ENCODE measurements at regions not wholly inside any gene's neighbourhood (a gene's known extent, or its start where the extent isn't known, plus 50 kb on each side); places are given as distances from the start of the nearest gene placed in this dataset.

GRCh38 chr15:47622055-47622454 is 95.2 kb upstream of the SEMA6D start:
- H3K27ac ChIP-seq = no peak overlapping the region
- no peaks in the 10 kb centered on the region for H3K27me3 ChIP-seq (ENCODE audit: low read depth)
- TF ChIP-seq CTCF (IDR thresholded peaks at IDR 0.05) = no peak
- intact Hi-C loops (cut with DNase I) = no loop called here
- H3K4me3 ChIP-seq = no peak overlapping the region
- no peak for DNase-seq
- no peak for ATAC-seq
- no peaks in the 10 kb centered on the region for H3K36me3 ChIP-seq
- H3K9me3 ChIP-seq = no peaks in the 10 kb centered on the region
- no peaks in the 10 kb centered on the region for H3K4me1 ChIP-seq

GRCh38 chr15:47624503-47624902 is 92.8 kb upstream of the SEMA6D start:
- no peak overlapping the region for H3K27ac ChIP-seq
- DNase-seq (no peak), ATAC-seq (no peak)
- no peaks in the 10 kb centered on the region for H3K27me3 ChIP-seq (ENCODE audit: low read depth)
- H3K9me3 ChIP-seq = no peaks in the 10 kb centered on the region
- H3K4me3 ChIP-seq = no peak overlapping the region
- TF ChIP-seq CTCF (IDR thresholded peaks at IDR 0.05) = no peak
- H3K36me3 ChIP-seq = no peaks in the 10 kb centered on the region
- intact Hi-C loops (cut with DNase I) = no loop called here
- H3K4me1 ChIP-seq = no peaks in the 10 kb centered on the region

GRCh38 chr15:47639042-47639441 is 78.3 kb upstream of the SEMA6D start:
- Histone ChIP-seq H3K9me3 (no peaks in the 10 kb centered on the region), H3K4me3 (no peak overlapping the region), H3K27me3 (ENCODE audit: low read depth) (no peaks in the 10 kb centered on the region), H3K36me3 (no peaks in the 10 kb centered on the region), H3K27ac (no peak overlapping the region), H3K4me1 (no peaks in the 10 kb centered on the region)
- no peak for TF ChIP-seq CTCF (IDR thresholded peaks at IDR 0.05)
- no peak for ATAC-seq
- no peak for DNase-seq
- intact Hi-C loops (cut with DNase I) = no loop called here

GRCh38 chr15:47640079-47640478 is 77.2 kb upstream of the SEMA6D start:
- H3K36me3 ChIP-seq = no peaks in the 10 kb centered on the region
- no peak for TF ChIP-seq CTCF (IDR thresholded peaks at IDR 0.05)
- ATAC-seq (no peak), DNase-seq (no peak)
- no peak overlapping the region for H3K4me3 ChIP-seq
- H3K4me1 ChIP-seq = no peaks in the 10 kb centered on the region
- H3K27ac ChIP-seq = no peak overlapping the region
- no peaks in the 10 kb centered on the region for H3K27me3 ChIP-seq (ENCODE audit: low read depth)
- no peaks in the 10 kb centered on the region for H3K9me3 ChIP-seq
- intact Hi-C loops (cut with DNase I) = no loop called here

DNA sequence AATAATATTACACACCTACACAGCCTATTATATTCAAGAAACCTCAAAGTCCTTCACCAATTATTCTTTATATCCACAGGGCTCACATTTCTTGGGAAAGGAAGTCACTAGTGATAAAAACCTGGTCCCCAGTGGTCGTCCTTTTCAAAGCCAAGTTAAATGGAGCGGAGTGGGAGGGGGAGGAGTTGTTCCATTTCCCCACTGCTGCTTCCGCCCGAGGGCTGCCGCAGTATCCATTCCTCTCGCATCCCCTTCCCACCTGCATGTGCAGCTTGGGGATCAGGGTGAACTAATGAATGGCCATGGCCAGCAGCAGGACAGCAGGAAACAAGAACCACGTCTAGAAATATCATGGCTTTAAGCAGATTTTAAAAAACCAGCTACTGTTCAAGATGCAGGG is 76.4 kb upstream of the SEMA6D start:
- H3K27ac ChIP-seq = no peak overlapping the region
- H3K4me1 ChIP-seq = no peaks in the 10 kb centered on the region
- intact Hi-C loops (cut with DNase I) = no loop called here
- no peaks in the 10 kb centered on the region for H3K27me3 ChIP-seq (ENCODE audit: low read depth)
- no peaks in the 10 kb centered on the region for H3K9me3 ChIP-seq
- ATAC-seq = no peak
- no peak for TF ChIP-seq CTCF (IDR thresholded peaks at IDR 0.05)
- H3K36me3 ChIP-seq = no peaks in the 10 kb centered on the region
- no peak overlapping the region for H3K4me3 ChIP-seq
- DNase-seq = no peak

- H3K27me3 ChIP-seq (ENCODE audit: low read depth) = no peaks in the 10 kb centered on the region
- no peaks in the 10 kb centered on the region for H3K4me1 ChIP-seq
- ATAC-seq (no peak), DNase-seq (no peak)
- no peaks in the 10 kb centered on the region for H3K36me3 ChIP-seq
- no peaks in the 10 kb centered on the region for H3K9me3 ChIP-seq
- intact Hi-C loops (cut with DNase I) = no loop called here
- H3K4me3 ChIP-seq = no peak overlapping the region
- H3K27ac ChIP-seq = no peak overlapping the region
- no peak for TF ChIP-seq CTCF (IDR thresholded peaks at IDR 0.05)
Observed at GRCh38 chr15:47644722-47645121, 72.6 kb upstream of the SEMA6D start.

Measured in lower lobe of right lung (tissue), 2 donors.